DOHH2 (cell line): ENCODE measurements at regions not wholly inside any gene's neighbourhood (a gene's known extent, or its start where the extent isn't known, plus 50 kb on each side); places are given as distances from the start of the nearest gene placed in this dataset.

Source experiments
- EZH2phosphoT487 ChIP-seq: fragments of 200-600 bp; sonication (generic); IDR thresholded peaks from 2 replicates; pipeline ENCODE4 v1.6.1; 2017; ENCODE audit warnings: borderline replicate concordance, mild to moderate bottlenecking, antibody characterized with exemption, low read length, moderate library complexity, mixed read lengths
- TF ChIP-seq, protein P1 (sequence below): fragments of 200-600 bp; sonication (generic); IDR thresholded peaks from one replicate; pipeline ENCODE4 v1.5.1; 2014; ENCODE audit warnings: antibody characterized with exemption, mild to moderate bottlenecking, low read depth, low read length; ENCODE audit not compliant: poor library complexity, severe bottlenecking

DNA sequence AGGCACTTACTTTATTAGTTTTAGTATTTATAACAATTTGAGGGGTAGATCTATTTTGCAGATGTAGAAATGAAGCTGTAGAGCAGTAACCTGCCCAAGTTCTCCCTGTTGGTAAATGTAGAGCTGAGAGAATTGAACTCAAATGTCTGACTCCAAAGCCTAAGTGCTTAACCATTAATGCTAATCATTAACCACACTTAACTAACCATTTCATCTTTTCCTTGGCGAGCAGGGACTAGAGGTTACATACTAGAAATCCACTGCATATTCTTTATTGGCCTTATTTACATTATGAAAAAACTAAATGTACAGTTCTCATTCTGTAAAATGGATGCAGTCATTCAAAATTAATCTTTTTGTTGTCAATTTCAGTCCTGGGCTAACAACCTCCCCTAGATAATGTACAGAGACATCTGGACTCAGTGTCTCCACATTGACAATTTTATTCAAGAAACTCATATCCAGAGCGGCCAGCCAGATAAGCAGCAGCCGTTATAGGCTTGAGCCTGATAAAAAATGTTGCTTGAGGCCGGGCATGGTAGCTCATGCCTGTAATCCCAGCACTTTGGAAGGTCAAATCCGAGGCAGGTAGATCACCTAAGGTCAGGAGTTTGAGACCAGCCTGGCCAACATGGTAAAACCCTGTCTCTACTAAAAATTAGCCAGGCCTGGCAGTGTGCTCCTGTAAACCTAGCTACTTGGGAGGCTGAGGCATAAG lies 76.7 kb upstream of the PICALM start:
- TF ChIP-seq, protein P1, sequence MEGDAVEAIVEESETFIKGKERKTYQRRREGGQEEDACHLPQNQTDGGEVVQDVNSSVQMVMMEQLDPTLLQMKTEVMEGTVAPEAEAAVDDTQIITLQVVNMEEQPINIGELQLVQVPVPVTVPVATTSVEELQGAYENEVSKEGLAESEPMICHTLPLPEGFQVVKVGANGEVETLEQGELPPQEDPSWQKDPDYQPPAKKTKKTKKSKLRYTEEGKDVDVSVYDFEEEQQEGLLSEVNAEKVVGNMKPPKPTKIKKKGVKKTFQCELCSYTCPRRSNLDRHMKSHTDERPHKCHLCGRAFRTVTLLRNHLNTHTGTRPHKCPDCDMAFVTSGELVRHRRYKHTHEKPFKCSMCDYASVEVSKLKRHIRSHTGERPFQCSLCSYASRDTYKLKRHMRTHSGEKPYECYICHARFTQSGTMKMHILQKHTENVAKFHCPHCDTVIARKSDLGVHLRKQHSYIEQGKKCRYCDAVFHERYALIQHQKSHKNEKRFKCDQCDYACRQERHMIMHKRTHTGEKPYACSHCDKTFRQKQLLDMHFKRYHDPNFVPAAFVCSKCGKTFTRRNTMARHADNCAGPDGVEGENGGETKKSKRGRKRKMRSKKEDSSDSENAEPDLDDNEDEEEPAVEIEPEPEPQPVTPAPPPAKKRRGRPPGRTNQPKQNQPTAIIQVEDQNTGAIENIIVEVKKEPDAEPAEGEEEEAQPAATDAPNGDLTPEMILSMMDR: no peak
- no peak for TF ChIP-seq EZH2phosphoT487
